Ureter (tissue), 1 donor: ENCODE measurements at regions not wholly inside any gene's neighbourhood (a gene's known extent, or its start where the extent isn't known, plus 50 kb on each side); places are given as distances from the start of the nearest gene placed in this dataset.

ENCODE experiments used
- DNase-seq: peaks from one replicate; pipeline ENCODE4 v3.0.0-alpha.2; 2020; ENCODE audit warnings: low spot score
- donor health status: DM: yes; HTN: yes; CAD: no.

GRCh38 chr5:174191076-174191475 is 145.6 kb downstream of the NSG2 start:
- DNase-seq: no peak

GRCh38 chr5:174191850-174192655 is 146.5 kb downstream of the NSG2 start:
- DNase-seq: no peak

- DNase-seq: no peak
These were observed 147.4 kb downstream of the NSG2 start for GRCh38 chr5:174192901-174193300.

- no peak for DNase-seq
These were observed 150.0 kb downstream of the NSG2 start for GRCh38 chr5:174195517-174195916.

- no peak for DNase-seq
These were observed 152.4 kb downstream of the NSG2 start for GRCh38 chr5:174197929-174198328.

GRCh38 chr5:174198541-174198940 is 153.0 kb downstream of the NSG2 start:
- DNase-seq: no peak

- no peak for DNase-seq
These were observed 157.5 kb downstream of the NSG2 start for GRCh38 chr5:174202996-174203395.

GRCh38 chr5:174204535-174205313 is 159.2 kb downstream of the NSG2 start:
- DNase-seq: no peak

GRCh38 chr5:174205939-174206338 is 160.4 kb downstream of the NSG2 start:
- no peak for DNase-seq

- DNase-seq: no peak
These were observed 165.2 kb downstream of the NSG2 start for GRCh38 chr5:174210596-174211276.

GRCh38 chr5:174211277-174211626 is 165.7 kb downstream of the NSG2 start:
- DNase-seq: no peak

- DNase-seq: no peak
These were observed 172.0 kb downstream of the NSG2 start for GRCh38 chr5:174217527-174217926.

- no peak for DNase-seq
These were observed 172.7 kb downstream of the NSG2 start for GRCh38 chr5:174218162-174218561.

- no peak for DNase-seq
These were observed 174.9 kb downstream of the NSG2 start for GRCh38 chr5:174220417-174220816.

- DNase-seq: no peak
These were observed 175.9 kb downstream of the NSG2 start for GRCh38 chr5:174221436-174221835.

- no peak for DNase-seq
These were observed 176.4 kb downstream of the NSG2 start for GRCh38 chr5:174221946-174222345.

- no peak for DNase-seq
These were observed 177.4 kb downstream of the NSG2 start for GRCh38 chr5:174222891-174223290.

GRCh38 chr5:174223355-174223754 is 177.8 kb downstream of the NSG2 start:
- DNase-seq: no peak

GRCh38 chr5:174229068-174229467 is 183.6 kb downstream of the NSG2 start:
- no peak for DNase-seq

GRCh38 chr5:174229514-174230370 is 184.2 kb downstream of the NSG2 start:
- peak; percentile 24 for DNase-seq

- DNase-seq: no peak
These were observed 186.5 kb downstream of the NSG2 start for GRCh38 chr5:174231956-174232487.
